ENCODE measurements at regions not wholly inside any gene's neighbourhood (a gene's known extent, or its start where the extent isn't known, plus 50 kb on each side); places are given as distances from the start of the nearest gene placed in this dataset.

DNA sequence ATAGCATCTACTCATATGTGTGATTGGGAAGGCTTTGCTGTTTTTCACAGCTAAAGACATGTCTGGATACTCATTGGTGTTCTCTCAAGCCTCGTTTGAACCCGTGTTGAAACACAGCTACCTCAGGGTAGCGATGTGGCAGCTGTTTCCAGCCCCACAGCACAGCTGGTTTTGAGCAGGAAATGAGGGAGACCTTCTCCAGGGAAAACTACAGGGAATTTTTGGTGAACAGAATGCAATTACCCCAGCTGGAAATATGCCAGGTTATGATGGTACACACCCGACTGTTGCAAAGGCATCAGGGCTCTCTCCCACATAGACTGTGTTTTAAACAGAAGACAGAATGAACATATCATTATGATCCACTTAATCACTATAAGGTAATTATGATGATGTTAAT lies 828.9 kb downstream of the VRK1 start:
- ChIA-PET CTCF (no interaction called here), POLR2A (no interaction called here)
- Mint-ChIP-seq H3K9me3 (peaks cover 4% of the 10 kb centered on the region), H3K36me3 (ENCODE audit: low read depth) (no peaks in the 10 kb centered on the region), H3K27me3 (no peaks in the 10 kb centered on the region), H3K4me3 (no peak overlapping the region), H3K27ac (no peak overlapping the region), H3K4me1 (no peaks in the 10 kb centered on the region)
- no peak for ATAC-seq (ENCODE audit: low read depth)
- intact Hi-C loops (cut with micrococcal nuclease) = no loop called here
- TF ChIP-seq, protein P1, sequence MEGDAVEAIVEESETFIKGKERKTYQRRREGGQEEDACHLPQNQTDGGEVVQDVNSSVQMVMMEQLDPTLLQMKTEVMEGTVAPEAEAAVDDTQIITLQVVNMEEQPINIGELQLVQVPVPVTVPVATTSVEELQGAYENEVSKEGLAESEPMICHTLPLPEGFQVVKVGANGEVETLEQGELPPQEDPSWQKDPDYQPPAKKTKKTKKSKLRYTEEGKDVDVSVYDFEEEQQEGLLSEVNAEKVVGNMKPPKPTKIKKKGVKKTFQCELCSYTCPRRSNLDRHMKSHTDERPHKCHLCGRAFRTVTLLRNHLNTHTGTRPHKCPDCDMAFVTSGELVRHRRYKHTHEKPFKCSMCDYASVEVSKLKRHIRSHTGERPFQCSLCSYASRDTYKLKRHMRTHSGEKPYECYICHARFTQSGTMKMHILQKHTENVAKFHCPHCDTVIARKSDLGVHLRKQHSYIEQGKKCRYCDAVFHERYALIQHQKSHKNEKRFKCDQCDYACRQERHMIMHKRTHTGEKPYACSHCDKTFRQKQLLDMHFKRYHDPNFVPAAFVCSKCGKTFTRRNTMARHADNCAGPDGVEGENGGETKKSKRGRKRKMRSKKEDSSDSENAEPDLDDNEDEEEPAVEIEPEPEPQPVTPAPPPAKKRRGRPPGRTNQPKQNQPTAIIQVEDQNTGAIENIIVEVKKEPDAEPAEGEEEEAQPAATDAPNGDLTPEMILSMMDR (IDR thresholded peaks at IDR 0.05) = no peak
- no peak for DNase-seq

GRCh38 chr14:97630249-97630648 lies 833.1 kb downstream of the VRK1 start:
- H3K9me3 Mint-ChIP-seq = peaks cover 2% of the 10 kb centered on the region
- H3K4me3 Mint-ChIP-seq = no peak overlapping the region
- DNase-seq = no peak
- no peak for ATAC-seq (ENCODE audit: low read depth)
- TF ChIP-seq, protein P1 (IDR thresholded peaks at IDR 0.05) = no peak
- intact Hi-C loops (cut with micrococcal nuclease) = no loop called here
- ChIA-PET POLR2A (no interaction called here), CTCF (no interaction called here)
- no peaks in the 10 kb centered on the region for H3K4me1 Mint-ChIP-seq
- H3K36me3 Mint-ChIP-seq (ENCODE audit: low read depth) = no peaks in the 10 kb centered on the region
- H3K27me3 Mint-ChIP-seq = no peaks in the 10 kb centered on the region
- H3K27ac Mint-ChIP-seq = no peak overlapping the region

GRCh38 chr14:97633131-97633738 lies 836.1 kb downstream of the VRK1 start:
- POLR2A ChIA-PET = no interaction called here
- Mint-ChIP-seq H3K27me3 (no peaks in the 10 kb centered on the region), H3K4me1 (no peaks in the 10 kb centered on the region), H3K4me3 (no peak overlapping the region), H3K9me3 (peaks cover 2% of the 10 kb centered on the region), H3K36me3 (ENCODE audit: low read depth) (no peaks in the 10 kb centered on the region), H3K27ac (no peak overlapping the region)
- CTCF ChIA-PET = no interaction called here
- TF ChIP-seq, protein P1 (IDR thresholded peaks at IDR 0.05) = no peak
- ATAC-seq (ENCODE audit: low read depth) (no peak), DNase-seq (no peak)
- intact Hi-C loops (cut with micrococcal nuclease) = no loop called here

GRCh38 chr14:97634751-97635150 lies 837.6 kb downstream of the VRK1 start:
- no peak overlapping the region for H3K27ac Mint-ChIP-seq
- TF ChIP-seq, protein P1 (IDR thresholded peaks at IDR 0.05) = no peak
- peaks cover under 1% of the 10 kb centered on the region for H3K9me3 Mint-ChIP-seq
- intact Hi-C loops (cut with micrococcal nuclease) = no loop called here
- CTCF ChIA-PET = no interaction called here
- ATAC-seq (ENCODE audit: low read depth) (no peak), DNase-seq (no peak)
- H3K27me3 Mint-ChIP-seq = no peaks in the 10 kb centered on the region
- no peak overlapping the region for H3K4me3 Mint-ChIP-seq
- H3K36me3 Mint-ChIP-seq (ENCODE audit: low read depth) = no peaks in the 10 kb centered on the region
- POLR2A ChIA-PET = no interaction called here
- no peaks in the 10 kb centered on the region for H3K4me1 Mint-ChIP-seq

GRCh38 chr14:97638864-97639263 lies 841.7 kb downstream of the VRK1 start:
- Mint-ChIP-seq H3K9me3 (no peaks in the 10 kb centered on the region), H3K27ac (no peak overlapping the region), H3K36me3 (ENCODE audit: low read depth) (no peaks in the 10 kb centered on the region), H3K27me3 (no peaks in the 10 kb centered on the region), H3K4me3 (no peak overlapping the region), H3K4me1 (no peaks in the 10 kb centered on the region)
- ChIA-PET CTCF (no interaction called here), POLR2A (no interaction called here)
- no peak for ATAC-seq (ENCODE audit: low read depth)
- TF ChIP-seq, protein P1 (IDR thresholded peaks at IDR 0.05) = no peak
- no peak for DNase-seq
- intact Hi-C loops (cut with micrococcal nuclease) = no loop called here

Data from activated B cell treated with CpG ODN at 0.5 μM for 24 hours (primary cell).